ENCODE measurements at regions not wholly inside any gene's neighbourhood (a gene's known extent, or its start where the extent isn't known, plus 50 kb on each side); places are given as distances from the start of the nearest gene placed in this dataset.

DNA sequence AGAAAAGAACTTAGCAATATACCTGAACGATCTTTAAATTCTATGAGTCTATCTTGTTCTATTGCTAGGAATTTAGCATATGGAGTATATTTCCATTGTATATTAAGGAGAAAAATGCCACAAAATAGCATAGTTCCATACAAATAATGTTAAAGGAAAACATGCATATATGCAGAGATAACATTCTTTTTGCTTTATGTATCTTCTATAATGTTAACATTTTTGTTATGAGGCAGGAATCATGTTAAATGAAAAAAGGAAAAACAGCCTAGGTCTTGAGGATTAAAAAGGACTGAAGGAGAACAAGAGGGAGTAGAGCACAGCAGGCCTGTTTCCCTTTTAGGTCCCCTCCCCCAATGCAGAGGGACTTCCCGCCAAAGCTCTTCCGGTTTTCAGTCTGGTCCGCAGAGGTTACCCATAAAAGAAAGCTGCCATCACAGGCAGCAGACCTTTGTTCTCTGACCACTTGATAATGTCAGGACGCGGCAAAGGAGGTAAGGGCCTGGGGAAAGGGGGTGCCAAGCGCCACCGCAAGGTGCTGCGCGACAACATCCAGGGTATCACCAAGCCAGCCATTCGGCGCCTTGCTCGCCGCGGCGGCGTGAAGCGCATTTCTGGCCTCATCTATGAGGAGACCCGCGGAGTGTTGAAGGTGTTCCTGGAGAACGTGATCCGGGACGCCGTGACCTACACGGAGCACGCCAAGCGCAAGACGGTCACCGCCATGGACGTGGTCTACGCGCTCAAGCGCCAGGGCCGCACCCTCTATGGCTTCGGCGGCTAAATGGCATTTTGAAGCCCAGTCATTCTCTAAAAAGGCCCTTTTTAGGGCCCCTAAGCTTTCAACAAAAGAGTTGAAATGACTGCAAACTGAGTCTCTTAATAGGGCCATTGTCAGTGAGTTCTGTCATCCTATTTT, 108.4 kb upstream of the PRSS16 start (continued):
- TF ChIP-seq, protein P1, sequence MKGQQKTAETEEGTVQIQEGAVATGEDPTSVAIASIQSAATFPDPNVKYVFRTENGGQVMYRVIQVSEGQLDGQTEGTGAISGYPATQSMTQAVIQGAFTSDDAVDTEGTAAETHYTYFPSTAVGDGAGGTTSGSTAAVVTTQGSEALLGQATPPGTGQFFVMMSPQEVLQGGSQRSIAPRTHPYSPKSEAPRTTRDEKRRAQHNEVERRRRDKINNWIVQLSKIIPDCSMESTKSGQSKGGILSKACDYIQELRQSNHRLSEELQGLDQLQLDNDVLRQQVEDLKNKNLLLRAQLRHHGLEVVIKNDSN (CRISPR knock-in tag; IDR thresholded peaks at IDR 0.05): peak; percentile 76; the same call in 1 of the 2 replicates
- TF ChIP-seq, protein P2, sequence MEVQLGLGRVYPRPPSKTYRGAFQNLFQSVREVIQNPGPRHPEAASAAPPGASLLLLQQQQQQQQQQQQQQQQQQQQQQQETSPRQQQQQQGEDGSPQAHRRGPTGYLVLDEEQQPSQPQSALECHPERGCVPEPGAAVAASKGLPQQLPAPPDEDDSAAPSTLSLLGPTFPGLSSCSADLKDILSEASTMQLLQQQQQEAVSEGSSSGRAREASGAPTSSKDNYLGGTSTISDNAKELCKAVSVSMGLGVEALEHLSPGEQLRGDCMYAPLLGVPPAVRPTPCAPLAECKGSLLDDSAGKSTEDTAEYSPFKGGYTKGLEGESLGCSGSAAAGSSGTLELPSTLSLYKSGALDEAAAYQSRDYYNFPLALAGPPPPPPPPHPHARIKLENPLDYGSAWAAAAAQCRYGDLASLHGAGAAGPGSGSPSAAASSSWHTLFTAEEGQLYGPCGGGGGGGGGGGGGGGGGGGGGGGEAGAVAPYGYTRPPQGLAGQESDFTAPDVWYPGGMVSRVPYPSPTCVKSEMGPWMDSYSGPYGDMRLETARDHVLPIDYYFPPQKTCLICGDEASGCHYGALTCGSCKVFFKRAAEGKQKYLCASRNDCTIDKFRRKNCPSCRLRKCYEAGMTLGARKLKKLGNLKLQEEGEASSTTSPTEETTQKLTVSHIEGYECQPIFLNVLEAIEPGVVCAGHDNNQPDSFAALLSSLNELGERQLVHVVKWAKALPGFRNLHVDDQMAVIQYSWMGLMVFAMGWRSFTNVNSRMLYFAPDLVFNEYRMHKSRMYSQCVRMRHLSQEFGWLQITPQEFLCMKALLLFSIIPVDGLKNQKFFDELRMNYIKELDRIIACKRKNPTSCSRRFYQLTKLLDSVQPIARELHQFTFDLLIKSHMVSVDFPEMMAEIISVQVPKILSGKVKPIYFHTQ (CRISPR knock-in tag; IDR thresholded peaks at IDR 0.05): peak; percentile 75; the same call in 1 of the 2 replicates
- TF ChIP-seq, protein P3, sequence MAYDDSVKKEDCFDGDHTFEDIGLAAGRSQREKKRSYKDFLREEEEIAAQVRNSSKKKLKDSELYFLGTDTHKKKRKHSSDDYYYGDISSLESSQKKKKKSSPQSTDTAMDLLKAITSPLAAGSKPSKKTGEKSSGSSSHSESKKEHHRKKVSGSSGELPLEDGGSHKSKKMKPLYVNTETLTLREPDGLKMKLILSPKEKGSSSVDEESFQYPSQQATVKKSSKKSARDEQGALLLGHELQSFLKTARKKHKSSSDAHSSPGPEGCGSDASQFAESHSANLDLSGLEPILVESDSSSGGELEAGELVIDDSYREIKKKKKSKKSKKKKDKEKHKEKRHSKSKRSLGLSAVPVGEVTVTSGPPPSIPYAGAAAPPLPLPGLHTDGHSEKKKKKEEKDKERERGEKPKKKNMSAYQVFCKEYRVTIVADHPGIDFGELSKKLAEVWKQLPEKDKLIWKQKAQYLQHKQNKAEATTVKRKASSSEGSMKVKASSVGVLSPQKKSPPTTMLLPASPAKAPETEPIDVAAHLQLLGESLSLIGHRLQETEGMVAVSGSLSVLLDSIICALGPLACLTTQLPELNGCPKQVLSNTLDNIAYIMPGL (CRISPR knock-in tag; IDR thresholded peaks at IDR 0.05): peak; percentile 97
- TF ChIP-seq, protein P4, sequence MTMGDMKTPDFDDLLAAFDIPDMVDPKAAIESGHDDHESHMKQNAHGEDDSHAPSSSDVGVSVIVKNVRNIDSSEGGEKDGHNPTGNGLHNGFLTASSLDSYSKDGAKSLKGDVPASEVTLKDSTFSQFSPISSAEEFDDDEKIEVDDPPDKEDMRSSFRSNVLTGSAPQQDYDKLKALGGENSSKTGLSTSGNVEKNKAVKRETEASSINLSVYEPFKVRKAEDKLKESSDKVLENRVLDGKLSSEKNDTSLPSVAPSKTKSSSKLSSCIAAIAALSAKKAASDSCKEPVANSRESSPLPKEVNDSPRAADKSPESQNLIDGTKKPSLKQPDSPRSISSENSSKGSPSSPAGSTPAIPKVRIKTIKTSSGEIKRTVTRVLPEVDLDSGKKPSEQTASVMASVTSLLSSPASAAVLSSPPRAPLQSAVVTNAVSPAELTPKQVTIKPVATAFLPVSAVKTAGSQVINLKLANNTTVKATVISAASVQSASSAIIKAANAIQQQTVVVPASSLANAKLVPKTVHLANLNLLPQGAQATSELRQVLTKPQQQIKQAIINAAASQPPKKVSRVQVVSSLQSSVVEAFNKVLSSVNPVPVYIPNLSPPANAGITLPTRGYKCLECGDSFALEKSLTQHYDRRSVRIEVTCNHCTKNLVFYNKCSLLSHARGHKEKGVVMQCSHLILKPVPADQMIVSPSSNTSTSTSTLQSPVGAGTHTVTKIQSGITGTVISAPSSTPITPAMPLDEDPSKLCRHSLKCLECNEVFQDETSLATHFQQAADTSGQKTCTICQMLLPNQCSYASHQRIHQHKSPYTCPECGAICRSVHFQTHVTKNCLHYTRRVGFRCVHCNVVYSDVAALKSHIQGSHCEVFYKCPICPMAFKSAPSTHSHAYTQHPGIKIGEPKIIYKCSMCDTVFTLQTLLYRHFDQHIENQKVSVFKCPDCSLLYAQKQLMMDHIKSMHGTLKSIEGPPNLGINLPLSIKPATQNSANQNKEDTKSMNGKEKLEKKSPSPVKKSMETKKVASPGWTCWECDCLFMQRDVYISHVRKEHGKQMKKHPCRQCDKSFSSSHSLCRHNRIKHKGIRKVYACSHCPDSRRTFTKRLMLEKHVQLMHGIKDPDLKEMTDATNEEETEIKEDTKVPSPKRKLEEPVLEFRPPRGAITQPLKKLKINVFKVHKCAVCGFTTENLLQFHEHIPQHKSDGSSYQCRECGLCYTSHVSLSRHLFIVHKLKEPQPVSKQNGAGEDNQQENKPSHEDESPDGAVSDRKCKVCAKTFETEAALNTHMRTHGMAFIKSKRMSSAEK (CRISPR knock-in tag; IDR thresholded peaks at IDR 0.05; ENCODE audit: borderline replicate concordance): no peak; the same call in 1 of the 2 replicates
- no peak for TF ChIP-seq GTF2I (CRISPR knock-in tag; conservative IDR thresholded peaks at IDR 0.05)
- peak; percentile 74 for TF ChIP-seq SP1 (CRISPR knock-in tag; conservative IDR thresholded peaks at IDR 0.05)
- TF ChIP-seq ESRRA (CRISPR knock-in tag; IDR thresholded peaks at IDR 0.05; ENCODE audit: borderline replicate concordance): peak; percentile 87
- TF ChIP-seq ATF1 (CRISPR knock-in tag; IDR thresholded peaks at IDR 0.05): 0 out of 2 replicates have a peak, but pooled peaks have one; percentile 54
- peak; percentile 76 for TF ChIP-seq SMAD4 (CRISPR knock-in tag; IDR thresholded peaks at IDR 0.05)
- peak; percentile 96 for TF ChIP-seq E2F4 (CRISPR knock-in tag; IDR thresholded peaks at IDR 0.05; ENCODE audit: borderline replicate concordance, low read depth)
- peak; percentile 96 for TF ChIP-seq ARID4B (CRISPR knock-in tag; IDR thresholded peaks at IDR 0.05; ENCODE audit: borderline replicate concordance)
- no peak for TF ChIP-seq GRHL2 (CRISPR knock-in tag; IDR thresholded peaks at IDR 0.05; ENCODE audit: insufficient replicate concordance, severe bottlenecking)
- TF ChIP-seq ZNF671 (CRISPR knock-in tag; IDR thresholded peaks at IDR 0.05): peak; percentile 83
- peak; percentile 99 for TF ChIP-seq KAT7 (CRISPR knock-in tag; IDR thresholded peaks at IDR 0.05; ENCODE audit: borderline replicate concordance)
- TF ChIP-seq ZNF416 (CRISPR knock-in tag; IDR thresholded peaks at IDR 0.05): peak; percentile 78; the same call in 1 of the 2 replicates
- TF ChIP-seq, protein P5, sequence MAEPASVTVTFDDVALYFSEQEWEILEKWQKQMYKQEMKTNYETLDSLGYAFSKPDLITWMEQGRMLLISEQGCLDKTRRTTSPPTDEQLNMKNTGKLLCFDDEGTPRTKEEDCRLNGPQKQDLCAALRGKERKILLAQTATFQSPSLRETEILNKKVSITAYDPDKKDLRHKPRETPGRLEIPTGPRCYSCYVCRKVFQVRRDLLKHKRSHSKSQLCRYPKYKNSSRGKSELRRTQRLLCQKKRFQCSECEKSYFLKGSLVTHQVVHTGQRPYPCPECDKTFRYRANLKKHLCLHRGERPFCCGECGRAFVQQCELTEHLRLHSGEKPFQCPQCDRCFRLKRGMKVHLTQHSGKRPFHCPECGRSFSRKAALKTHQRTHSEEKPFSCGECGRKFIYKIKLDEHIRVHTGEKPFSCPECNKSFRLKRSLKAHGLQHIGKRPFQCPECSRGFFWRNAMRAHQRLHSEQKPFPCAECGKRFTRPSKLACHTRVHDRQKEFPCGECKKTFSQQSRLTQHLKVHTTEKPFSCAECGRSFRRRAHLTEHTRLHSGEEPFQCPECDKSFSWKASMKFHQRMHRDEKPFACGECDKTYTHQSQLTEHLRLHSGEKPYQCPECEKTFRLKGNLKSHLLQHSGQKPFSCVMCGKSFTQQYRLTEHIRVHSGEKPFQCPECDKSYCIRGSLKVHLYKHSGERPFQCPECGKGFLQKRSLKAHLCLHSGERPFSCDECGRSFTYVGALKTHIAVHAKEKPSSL (CRISPR knock-in tag; conservative IDR thresholded peaks at IDR 0.05): no peak; the same call in 1 of the 2 replicates
- TF ChIP-seq SMAD3 (CRISPR knock-in tag; IDR thresholded peaks at IDR 0.05; ENCODE audit: borderline replicate concordance): peak; percentile 68
- TF ChIP-seq IRF1 (CRISPR knock-in tag; IDR thresholded peaks at IDR 0.05): peak; percentile 74; the same call in 1 of the 2 replicates

All from WTC11 (cell line).